Ishikawa (cell line): ENCODE measurements at regions not wholly inside any gene's neighbourhood (a gene's known extent, or its start where the extent isn't known, plus 50 kb on each side); places are given as distances from the start of the nearest gene placed in this dataset.

Source experiments
- CEBPB ChIP-seq: IDR thresholded peaks from 2 replicates; pipeline ENCODE4 v1.6.1; 2012
- CREB1 ChIP-seq: IDR thresholded peaks from 2 replicates; pipeline ENCODE4 v1.6.1; 2012; ENCODE audit warnings: low read depth
- EGR1 ChIP-seq: IDR thresholded peaks from 2 replicates; pipeline ENCODE4 v1.6.1; 2012
- EP300 ChIP-seq: IDR thresholded peaks from 2 replicates; pipeline ENCODE4 v1.6.1; 2012; ENCODE audit warnings: borderline replicate concordance
- FOXM1 ChIP-seq: IDR thresholded peaks from 2 replicates; pipeline ENCODE4 v1.6.1; 2012; ENCODE audit warnings: low read depth, borderline replicate concordance
- NFIC ChIP-seq: IDR thresholded peaks from 2 replicates; pipeline ENCODE4 v1.6.1; 2012
- RAD21 ChIP-seq: IDR thresholded peaks from 2 replicates; pipeline ENCODE4 v1.6.1; 2012; ENCODE audit warnings: low read depth
- TAF1 ChIP-seq: IDR thresholded peaks from 2 replicates; pipeline ENCODE4 v1.6.1; 2012; ENCODE audit warnings: low read depth, mild to moderate bottlenecking
- TCF12 ChIP-seq: IDR thresholded peaks from 2 replicates; pipeline ENCODE4 v1.6.1; 2012; ENCODE audit warnings: low read depth
- TEAD4 ChIP-seq: IDR thresholded peaks from 2 replicates; pipeline ENCODE4 v1.6.1; 2012
- YY1 ChIP-seq: IDR thresholded peaks from 2 replicates; pipeline ENCODE4 v1.6.1; 2012; ENCODE audit warnings: low read depth
- ZBTB7A ChIP-seq: IDR thresholded peaks from 2 replicates; pipeline ENCODE4 v1.6.1; 2012; ENCODE audit warnings: low read depth
- TF ChIP-seq, protein P1 (sequence below): IDR thresholded peaks from 2 replicates; pipeline ENCODE4 v1.6.1; 2012
- TF ChIP-seq, protein P2 (sequence below): IDR thresholded peaks from 2 replicates; pipeline ENCODE4 v1.6.1; 2012; ENCODE audit warnings: low read depth, mild to moderate bottlenecking
- TF ChIP-seq, protein P3 (sequence below): IDR thresholded peaks from 2 replicates; pipeline ENCODE4 v1.6.1; 2012

- no peak for TF ChIP-seq TAF1
- no peak for TF ChIP-seq EP300
- no peak for TF ChIP-seq CREB1
- TF ChIP-seq, protein P1, sequence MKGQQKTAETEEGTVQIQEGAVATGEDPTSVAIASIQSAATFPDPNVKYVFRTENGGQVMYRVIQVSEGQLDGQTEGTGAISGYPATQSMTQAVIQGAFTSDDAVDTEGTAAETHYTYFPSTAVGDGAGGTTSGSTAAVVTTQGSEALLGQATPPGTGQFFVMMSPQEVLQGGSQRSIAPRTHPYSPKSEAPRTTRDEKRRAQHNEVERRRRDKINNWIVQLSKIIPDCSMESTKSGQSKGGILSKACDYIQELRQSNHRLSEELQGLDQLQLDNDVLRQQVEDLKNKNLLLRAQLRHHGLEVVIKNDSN, result no peak
- TF ChIP-seq NFIC, result no peak
- TF ChIP-seq YY1, result no peak
- TF ChIP-seq, protein P2, sequence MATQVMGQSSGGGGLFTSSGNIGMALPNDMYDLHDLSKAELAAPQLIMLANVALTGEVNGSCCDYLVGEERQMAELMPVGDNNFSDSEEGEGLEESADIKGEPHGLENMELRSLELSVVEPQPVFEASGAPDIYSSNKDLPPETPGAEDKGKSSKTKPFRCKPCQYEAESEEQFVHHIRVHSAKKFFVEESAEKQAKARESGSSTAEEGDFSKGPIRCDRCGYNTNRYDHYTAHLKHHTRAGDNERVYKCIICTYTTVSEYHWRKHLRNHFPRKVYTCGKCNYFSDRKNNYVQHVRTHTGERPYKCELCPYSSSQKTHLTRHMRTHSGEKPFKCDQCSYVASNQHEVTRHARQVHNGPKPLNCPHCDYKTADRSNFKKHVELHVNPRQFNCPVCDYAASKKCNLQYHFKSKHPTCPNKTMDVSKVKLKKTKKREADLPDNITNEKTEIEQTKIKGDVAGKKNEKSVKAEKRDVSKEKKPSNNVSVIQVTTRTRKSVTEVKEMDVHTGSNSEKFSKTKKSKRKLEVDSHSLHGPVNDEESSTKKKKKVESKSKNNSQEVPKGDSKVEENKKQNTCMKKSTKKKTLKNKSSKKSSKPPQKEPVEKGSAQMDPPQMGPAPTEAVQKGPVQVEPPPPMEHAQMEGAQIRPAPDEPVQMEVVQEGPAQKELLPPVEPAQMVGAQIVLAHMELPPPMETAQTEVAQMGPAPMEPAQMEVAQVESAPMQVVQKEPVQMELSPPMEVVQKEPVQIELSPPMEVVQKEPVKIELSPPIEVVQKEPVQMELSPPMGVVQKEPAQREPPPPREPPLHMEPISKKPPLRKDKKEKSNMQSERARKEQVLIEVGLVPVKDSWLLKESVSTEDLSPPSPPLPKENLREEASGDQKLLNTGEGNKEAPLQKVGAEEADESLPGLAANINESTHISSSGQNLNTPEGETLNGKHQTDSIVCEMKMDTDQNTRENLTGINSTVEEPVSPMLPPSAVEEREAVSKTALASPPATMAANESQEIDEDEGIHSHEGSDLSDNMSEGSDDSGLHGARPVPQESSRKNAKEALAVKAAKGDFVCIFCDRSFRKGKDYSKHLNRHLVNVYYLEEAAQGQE, result no peak
- no peak for TF ChIP-seq FOXM1
- TF ChIP-seq RAD21, result no peak
- no peak for TF ChIP-seq CEBPB
- no peak for TF ChIP-seq ZBTB7A
- TF ChIP-seq, protein P3, sequence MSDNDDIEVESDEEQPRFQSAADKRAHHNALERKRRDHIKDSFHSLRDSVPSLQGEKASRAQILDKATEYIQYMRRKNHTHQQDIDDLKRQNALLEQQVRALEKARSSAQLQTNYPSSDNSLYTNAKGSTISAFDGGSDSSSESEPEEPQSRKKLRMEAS, result no peak
These were observed 899.7 kb downstream of the DSC3 start for GRCh38 chr18:30142870-30143269.

- no peak for TF ChIP-seq EGR1
- no peak for TF ChIP-seq ZBTB7A
- no peak for TF ChIP-seq EP300
- TF ChIP-seq CEBPB, result no peak
- no peak for TF ChIP-seq TAF1
- TF ChIP-seq NFIC, result no peak
- TF ChIP-seq FOXM1, result no peak
- TF ChIP-seq, protein P2, result no peak
- TF ChIP-seq TCF12, result no peak
- no peak for TF ChIP-seq RAD21
- no peak for TF ChIP-seq YY1
- no peak for TF ChIP-seq CREB1
These were observed 900.3 kb downstream of the DSC3 start for GRCh38 chr18:30142248-30142647.

GRCh38 chr18:30139631-30140287 lies 902.8 kb downstream of the DSC3 start:
- no peak for TF ChIP-seq TCF12
- TF ChIP-seq TEAD4, result no peak
- TF ChIP-seq CREB1, result no peak
- TF ChIP-seq, protein P2, result no peak
- TF ChIP-seq EGR1, result no peak
- no peak for TF ChIP-seq ZBTB7A
- TF ChIP-seq TAF1, result no peak
- TF ChIP-seq, protein P1, result no peak
- no peak for TF ChIP-seq NFIC
- no peak for TF ChIP-seq FOXM1
- TF ChIP-seq, protein P3, result no peak
- no peak for TF ChIP-seq RAD21
- TF ChIP-seq YY1, result no peak
- TF ChIP-seq EP300, result no peak
- no peak for TF ChIP-seq CEBPB

GRCh38 chr18:30135938-30136337 lies 906.6 kb downstream of the DSC3 start:
- no peak for TF ChIP-seq EP300
- no peak for TF ChIP-seq ZBTB7A
- TF ChIP-seq FOXM1, result no peak
- TF ChIP-seq, protein P3, result no peak
- TF ChIP-seq, protein P2, result no peak
- TF ChIP-seq TEAD4, result no peak
- no peak for TF ChIP-seq EGR1
- TF ChIP-seq TCF12, result no peak
- no peak for TF ChIP-seq NFIC
- TF ChIP-seq RAD21, result no peak
- TF ChIP-seq, protein P1, result no peak
- TF ChIP-seq TAF1, result no peak
- TF ChIP-seq YY1, result no peak
- TF ChIP-seq CREB1, result no peak
- TF ChIP-seq CEBPB, result no peak
